ENCODE measurements at regions not wholly inside any gene's neighbourhood (a gene's known extent, or its start where the extent isn't known, plus 50 kb on each side); places are given as distances from the start of the nearest gene placed in this dataset.
"Not testable (repeated sequence)": the region's sequence is repeated elsewhere in the genome, so short reads cannot be mapped to it uniquely, and the experiment has no call there.

DNA sequence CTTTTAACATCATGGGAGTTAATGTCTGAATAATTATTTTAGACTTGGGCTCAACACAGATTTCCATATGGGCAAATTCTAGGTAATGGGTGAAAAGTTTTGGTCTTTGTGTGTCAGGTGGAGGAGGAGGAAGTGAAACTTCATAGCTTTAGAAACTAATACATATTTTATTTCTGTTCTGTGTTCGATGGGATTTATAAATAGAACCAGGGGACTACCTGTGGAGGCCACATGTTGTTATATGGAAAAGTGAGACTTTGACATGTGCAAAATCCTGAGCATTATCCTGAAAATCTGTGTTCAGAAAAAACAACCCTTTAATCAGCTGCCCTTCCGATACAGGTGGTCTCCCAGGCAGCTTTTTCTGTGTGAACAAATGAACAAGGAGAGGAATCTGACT, 209.5 kb downstream of the SOX2 start:
- Mint-ChIP-seq H3K9me3 (peaks cover 2% of the 10 kb centered on the region), H3K27ac (no peak overlapping the region)
- TF ChIP-seq, protein P1, sequence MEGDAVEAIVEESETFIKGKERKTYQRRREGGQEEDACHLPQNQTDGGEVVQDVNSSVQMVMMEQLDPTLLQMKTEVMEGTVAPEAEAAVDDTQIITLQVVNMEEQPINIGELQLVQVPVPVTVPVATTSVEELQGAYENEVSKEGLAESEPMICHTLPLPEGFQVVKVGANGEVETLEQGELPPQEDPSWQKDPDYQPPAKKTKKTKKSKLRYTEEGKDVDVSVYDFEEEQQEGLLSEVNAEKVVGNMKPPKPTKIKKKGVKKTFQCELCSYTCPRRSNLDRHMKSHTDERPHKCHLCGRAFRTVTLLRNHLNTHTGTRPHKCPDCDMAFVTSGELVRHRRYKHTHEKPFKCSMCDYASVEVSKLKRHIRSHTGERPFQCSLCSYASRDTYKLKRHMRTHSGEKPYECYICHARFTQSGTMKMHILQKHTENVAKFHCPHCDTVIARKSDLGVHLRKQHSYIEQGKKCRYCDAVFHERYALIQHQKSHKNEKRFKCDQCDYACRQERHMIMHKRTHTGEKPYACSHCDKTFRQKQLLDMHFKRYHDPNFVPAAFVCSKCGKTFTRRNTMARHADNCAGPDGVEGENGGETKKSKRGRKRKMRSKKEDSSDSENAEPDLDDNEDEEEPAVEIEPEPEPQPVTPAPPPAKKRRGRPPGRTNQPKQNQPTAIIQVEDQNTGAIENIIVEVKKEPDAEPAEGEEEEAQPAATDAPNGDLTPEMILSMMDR (IDR thresholded peaks at IDR 0.05; ENCODE audit: unreplicated experiment in 3 of 3) = no peak

DNA sequence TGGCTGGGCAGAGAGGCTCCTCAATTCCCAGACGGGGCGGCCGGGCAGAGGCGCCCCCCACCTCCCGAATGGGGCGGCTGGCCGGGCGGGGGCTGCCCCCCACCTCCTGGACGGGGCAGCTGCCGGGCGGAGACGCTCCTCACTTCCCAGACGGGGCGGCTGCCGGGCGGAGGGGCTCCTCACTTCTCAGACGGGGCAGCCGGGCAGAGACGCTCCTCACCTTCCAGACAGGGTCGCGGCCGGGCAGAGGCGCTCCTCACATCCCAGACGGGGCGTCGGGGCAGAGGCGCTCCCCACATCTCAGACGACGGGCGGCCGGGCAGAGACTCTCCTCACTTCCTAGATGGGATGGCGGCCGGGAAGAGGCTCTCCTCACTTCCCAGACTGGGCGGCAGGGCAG, 214.1 kb downstream of the SOX2 start:
- H3K27me3 Mint-ChIP-seq (ENCODE audit: low read depth); H3K27ac Mint-ChIP-seq; H3K4me3 Mint-ChIP-seq; H3K4me1 Mint-ChIP-seq; H3K36me3 Mint-ChIP-seq (ENCODE audit: low read depth); H3K9me3 Mint-ChIP-seq: not testable (repeated sequence)

More for the DNA sequence above, 209.5 kb downstream of the SOX2 start:
- Mint-ChIP-seq H3K4me1 (no peaks in the 10 kb centered on the region), H3K36me3 (ENCODE audit: low read depth) (no peaks in the 10 kb centered on the region), H3K4me3 (no peak overlapping the region), H3K27me3 (ENCODE audit: low read depth) (peaks cover 3% of the 10 kb centered on the region)

DNA sequence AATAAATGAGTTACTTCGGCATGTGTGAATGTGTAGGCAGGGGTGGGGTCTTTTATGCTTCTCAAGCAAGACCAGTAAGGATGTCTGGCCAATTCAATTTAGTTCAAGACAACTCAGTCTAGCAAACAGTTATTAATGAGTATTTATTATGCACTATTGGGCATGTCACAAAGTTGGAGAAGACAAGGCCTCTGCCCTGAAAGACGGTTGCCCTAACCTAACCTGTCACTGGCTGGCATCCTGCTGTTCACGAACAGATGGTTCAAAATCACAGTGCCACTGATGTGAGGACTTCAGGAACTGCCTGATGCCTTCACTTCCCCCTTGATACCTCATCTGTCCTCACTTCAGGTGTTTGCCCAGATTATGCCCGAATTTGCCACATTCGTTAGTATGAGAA, 217.8 kb downstream of the SOX2 start:
- H3K4me1 Mint-ChIP-seq = no peaks in the 10 kb centered on the region
- TF ChIP-seq, protein P1 (IDR thresholded peaks at IDR 0.05; ENCODE audit: unreplicated experiment in 3 of 3) = no peak
- no peak overlapping the region for H3K4me3 Mint-ChIP-seq
- H3K36me3 Mint-ChIP-seq (ENCODE audit: low read depth) = no peaks in the 10 kb centered on the region
- H3K27ac Mint-ChIP-seq = no peak overlapping the region
- no peaks in the 10 kb centered on the region for H3K27me3 Mint-ChIP-seq (ENCODE audit: low read depth)
- peaks cover 9% of the 10 kb centered on the region for H3K9me3 Mint-ChIP-seq

DNA sequence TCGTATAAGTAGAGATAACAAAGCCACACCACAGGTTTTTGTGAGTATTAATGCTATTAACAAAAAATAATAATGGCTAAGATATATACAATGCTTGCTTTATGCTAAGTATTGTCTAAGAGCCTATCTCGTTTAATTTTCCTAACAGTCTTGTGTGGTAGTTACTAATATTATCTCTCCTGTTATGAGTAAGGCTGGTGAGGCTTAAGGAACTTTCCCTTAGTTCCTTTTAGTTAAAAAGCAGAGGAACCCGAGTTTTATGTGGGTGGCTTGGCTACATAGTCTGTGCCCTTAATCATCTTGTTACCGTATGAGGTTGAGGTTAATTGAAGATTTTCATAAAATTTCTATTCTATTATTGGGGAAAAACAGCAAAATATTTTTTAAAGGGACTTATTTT, 218.4 kb downstream of the SOX2 start:
- TF ChIP-seq, protein P1 (IDR thresholded peaks at IDR 0.05; ENCODE audit: unreplicated experiment in 3 of 3) = no peak
- Mint-ChIP-seq H3K9me3 (peaks cover 7% of the 10 kb centered on the region), H3K36me3 (ENCODE audit: low read depth) (no peaks in the 10 kb centered on the region), H3K27me3 (ENCODE audit: low read depth) (no peaks in the 10 kb centered on the region), H3K4me3 (no peak overlapping the region), H3K4me1 (no peaks in the 10 kb centered on the region), H3K27ac (no peak overlapping the region)

DNA sequence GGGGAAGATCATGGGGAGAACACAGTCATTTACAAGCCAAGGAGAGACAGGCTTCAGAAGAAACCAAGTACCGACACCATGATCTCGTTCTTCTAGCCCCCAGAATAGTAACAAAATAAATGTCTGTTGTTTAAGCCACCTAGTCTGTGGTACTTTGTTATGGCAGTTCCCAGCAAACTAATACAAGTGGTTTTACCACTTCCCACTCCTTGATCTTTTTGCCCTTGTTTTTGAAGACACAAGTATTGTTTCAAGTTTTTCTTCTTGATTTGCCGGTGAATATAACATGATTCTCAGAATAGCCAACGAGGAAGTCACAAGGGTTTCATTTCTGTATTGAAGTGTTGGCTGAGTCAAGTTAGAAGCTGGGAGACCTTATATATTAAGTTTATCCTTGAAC, 220.3 kb downstream of the SOX2 start:
- no peak overlapping the region for H3K4me3 Mint-ChIP-seq
- no peak overlapping the region for H3K27ac Mint-ChIP-seq
- no peaks in the 10 kb centered on the region for H3K36me3 Mint-ChIP-seq (ENCODE audit: low read depth)
- peaks cover 5% of the 10 kb centered on the region for H3K9me3 Mint-ChIP-seq
- H3K27me3 Mint-ChIP-seq (ENCODE audit: low read depth) = no peaks in the 10 kb centered on the region
- no peaks in the 10 kb centered on the region for H3K4me1 Mint-ChIP-seq
- TF ChIP-seq, protein P1 (IDR thresholded peaks at IDR 0.05; ENCODE audit: unreplicated experiment in 3 of 3) = no peak

DNA sequence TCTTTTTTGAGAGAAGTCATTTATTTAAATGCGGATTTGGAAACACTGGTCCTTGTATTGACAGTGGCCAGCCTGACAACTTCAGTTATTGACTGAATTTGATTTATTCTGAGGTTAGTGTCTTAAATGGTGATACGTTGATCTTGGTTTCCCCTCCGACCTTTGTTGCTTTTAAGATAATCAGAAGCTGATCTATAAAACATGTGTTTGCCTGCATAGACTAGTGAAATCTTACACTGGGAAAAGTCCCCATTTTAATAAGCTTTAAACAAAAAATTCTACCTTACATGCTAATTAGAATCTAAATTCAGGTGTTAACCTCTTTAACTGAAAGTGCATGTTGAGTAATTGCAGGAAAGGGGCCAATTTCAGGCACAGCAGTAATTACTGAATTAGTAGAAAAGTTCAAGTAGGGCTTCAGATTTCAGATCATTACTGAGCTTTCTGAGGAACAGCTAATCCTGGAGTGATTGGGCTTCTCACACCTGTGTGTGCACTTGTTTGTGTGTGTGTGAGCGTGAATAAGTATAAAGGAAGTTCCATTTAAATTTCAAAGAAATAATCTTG, 221.4 kb downstream of the SOX2 start:
- no peaks in the 10 kb centered on the region for H3K4me1 Mint-ChIP-seq
- H3K9me3 Mint-ChIP-seq = peaks cover 1% of the 10 kb centered on the region
- H3K27me3 Mint-ChIP-seq (ENCODE audit: low read depth) = no peaks in the 10 kb centered on the region
- no peak overlapping the region for H3K4me3 Mint-ChIP-seq
- H3K36me3 Mint-ChIP-seq (ENCODE audit: low read depth) = no peaks in the 10 kb centered on the region
- H3K27ac Mint-ChIP-seq = no peak overlapping the region
- TF ChIP-seq, protein P1 (IDR thresholded peaks at IDR 0.05; ENCODE audit: unreplicated experiment in 3 of 3) = no peak
